Calu3 (cell line): ENCODE measurements at regions not wholly inside any gene's neighbourhood (a gene's known extent, or its start where the extent isn't known, plus 50 kb on each side); places are given as distances from the start of the nearest gene placed in this dataset.

Source experiments
- BruUV-seq: library from RNA; stranded (reverse); fragments of 400-500 nt; replicated peaks from 2 replicates; lab custom pipeline; 2021; lab: Mats Ljungman, UMichigan
- CTCF ChIA-PET: fragments of 300-600 bp; sonication (Branson Sonifier 250); formaldehyde crosslinking; loops from one replicate; lab custom pipeline; 2022; ENCODE audit warnings: antibody characterized with exemption; lab: Charles Lee
- DNase-seq: peaks from one replicate; pipeline ENCODE4 v3.0.0; 2022
- H3K27ac Mint-ChIP-seq: one replicate; pipeline ENCODE4 v1.8.0; 2022; ENCODE audit warnings: mixed read lengths; ENCODE audit not compliant: unreplicated experiment
- H3K27me3 Mint-ChIP-seq: one replicate; pipeline ENCODE4 v1.8.0; 2022; ENCODE audit warnings: mixed read lengths; ENCODE audit not compliant: unreplicated experiment
- H3K36me3 Mint-ChIP-seq: one replicate; pipeline ENCODE4 v1.8.0; 2022; ENCODE audit warnings: mild to moderate bottlenecking, moderate library complexity, mixed read lengths; ENCODE audit not compliant: insufficient read depth, unreplicated experiment
- H3K4me1 Mint-ChIP-seq: one replicate; pipeline ENCODE4 v1.8.0; 2022; ENCODE audit warnings: mild to moderate bottlenecking, low read depth, mixed read lengths; ENCODE audit not compliant: unreplicated experiment
- H3K4me3 Mint-ChIP-seq: one replicate; pipeline ENCODE4 v1.8.0; 2022; ENCODE audit warnings: mild to moderate bottlenecking, low read depth, moderate library complexity, mixed read lengths; ENCODE audit not compliant: unreplicated experiment
- H3K9me3 Mint-ChIP-seq: one replicate; pipeline ENCODE4 v1.8.0; 2022; ENCODE audit warnings: low read depth, mixed read lengths; ENCODE audit not compliant: unreplicated experiment
- CTCF ChIP-seq: fragments of 200-600 bp; IDR thresholded peaks from one replicate; pipeline ENCODE4 v1.8.0; 2022; ENCODE audit warnings: antibody characterized with exemption; ENCODE audit not compliant: unreplicated experiment
- intact Hi-C: fragments of 100-400 bp; cut with micrococcal nuclease; formaldehyde crosslinking; loops from one replicate; pipeline ENCODE4 v1.10.0; 2022; ENCODE audit not compliant: unreplicated experiment

- DNase-seq = no peak
- BruUV-seq = no TSS peak
- no peak for TF ChIP-seq CTCF
- H3K27me3 Mint-ChIP-seq = no peaks in the 10 kb centered on the region
- no peaks in the 10 kb centered on the region for H3K4me1 Mint-ChIP-seq
- peaks cover 4% of the 10 kb centered on the region for H3K9me3 Mint-ChIP-seq
- intact Hi-C loops = no loop called here
- CTCF ChIA-PET = no interaction called here
- H3K27ac Mint-ChIP-seq = no peak overlapping the region
- H3K36me3 Mint-ChIP-seq = no peaks in the 10 kb centered on the region
- no peak overlapping the region for H3K4me3 Mint-ChIP-seq
Observed at GRCh38 chr15:48038221-48038620, 82.6 kb upstream of the SLC24A5 start.

- Mint-ChIP-seq H3K27me3 (no peaks in the 10 kb centered on the region), H3K9me3 (peaks cover 2% of the 10 kb centered on the region), H3K36me3 (no peaks in the 10 kb centered on the region), H3K4me3 (no peak overlapping the region), H3K4me1 (no peaks in the 10 kb centered on the region), H3K27ac (no peak overlapping the region)
- no TSS peak for BruUV-seq
- TF ChIP-seq CTCF = no peak
- intact Hi-C loops = no loop called here
- CTCF ChIA-PET = no interaction called here
- DNase-seq = no peak
Observed at GRCh38 chr15:48040166-48040817, 80.5 kb upstream of the SLC24A5 start.

- BruUV-seq = no TSS peak
- no peaks in the 10 kb centered on the region for H3K27me3 Mint-ChIP-seq
- intact Hi-C loops = no loop called here
- no peaks in the 10 kb centered on the region for H3K4me1 Mint-ChIP-seq
- H3K27ac Mint-ChIP-seq = no peak overlapping the region
- no peaks in the 10 kb centered on the region for H3K36me3 Mint-ChIP-seq
- no peak for DNase-seq
- CTCF ChIA-PET = no interaction called here
- no peak for TF ChIP-seq CTCF
- peaks cover 2% of the 10 kb centered on the region for H3K9me3 Mint-ChIP-seq
- H3K4me3 Mint-ChIP-seq = no peak overlapping the region
Observed at GRCh38 chr15:48041454-48041853, 79.3 kb upstream of the SLC24A5 start.

GRCh38 chr15:48046813-48047438, 73.9 kb upstream of the SLC24A5 start:
- no peak for TF ChIP-seq CTCF
- no TSS peak for BruUV-seq
- H3K36me3 Mint-ChIP-seq = no peaks in the 10 kb centered on the region
- H3K27ac Mint-ChIP-seq = no peak overlapping the region
- no peaks in the 10 kb centered on the region for H3K9me3 Mint-ChIP-seq
- no peak overlapping the region for H3K4me3 Mint-ChIP-seq
- no peak for DNase-seq
- intact Hi-C loops = no loop called here
- CTCF ChIA-PET = no interaction called here
- no peaks in the 10 kb centered on the region for H3K27me3 Mint-ChIP-seq
- H3K4me1 Mint-ChIP-seq = no peaks in the 10 kb centered on the region
